ENCODE measurements at regions not wholly inside any gene's neighbourhood (a gene's known extent, or its start where the extent isn't known, plus 50 kb on each side); places are given as distances from the start of the nearest gene placed in this dataset.

GRCh38 chr7:117974891-117975290 lies 101.7 kb upstream of the CTTNBP2 start:
- Histone ChIP-seq H3K4me1 (ENCODE audit: control insufficient read depth, low read length) (no peaks in the 10 kb centered on the region), H3K27me3 (ENCODE audit: control insufficient read depth, low read length) (no peaks in the 10 kb centered on the region), H3K9me3 (ENCODE audit: control insufficient read depth, insufficient read depth, low read length) (no peaks in the 10 kb centered on the region), H3K27ac (ENCODE audit: low read depth, low read length) (no peak overlapping the region), H3K9me2 (replicated peaks; ENCODE audit: control insufficient read depth, low read length) (no peaks in the 10 kb centered on the region), H3K4me2 (ENCODE audit: low read length) (no peak overlapping the region), H3K4me3 (ENCODE audit: low read length) (no peak overlapping the region), H4K20me1 (ENCODE audit: control insufficient read depth, insufficient read depth, low read depth, low read length) (no peaks in the 10 kb centered on the region), H3K79me2 (ENCODE audit: control insufficient read depth, low read length) (no peaks in the 10 kb centered on the region), H3F3A (ENCODE audit: control insufficient read depth, insufficient read depth) (no peaks in the 10 kb centered on the region), H3K36me3 (ENCODE audit: control insufficient read depth, low read length) (no peaks in the 10 kb centered on the region)
- TF ChIP-seq CTCF (IDR thresholded peaks at IDR 0.05; ENCODE audit: low read depth, low read length, poor library complexity, severe bottlenecking) = no peak
- TF ChIP-seq EZH2phosphoT487 (IDR thresholded peaks at IDR 0.05; ENCODE audit: borderline replicate concordance, low read length) = no peak

GRCh38 chr7:117975476-117975875 lies 102.2 kb upstream of the CTTNBP2 start:
- no peaks in the 10 kb centered on the region for H3K36me3 ChIP-seq (ENCODE audit: control insufficient read depth, low read length)
- no peaks in the 10 kb centered on the region for H3K9me2 ChIP-seq (replicated peaks; ENCODE audit: control insufficient read depth, low read length)
- H3F3A ChIP-seq (ENCODE audit: control insufficient read depth, insufficient read depth) = no peaks in the 10 kb centered on the region
- H4K20me1 ChIP-seq (ENCODE audit: control insufficient read depth, insufficient read depth, low read depth, low read length) = no peaks in the 10 kb centered on the region
- no peak overlapping the region for H3K4me2 ChIP-seq (ENCODE audit: low read length)
- no peaks in the 10 kb centered on the region for H3K27me3 ChIP-seq (ENCODE audit: control insufficient read depth, low read length)
- H3K27ac ChIP-seq (ENCODE audit: low read depth, low read length) = no peak overlapping the region
- no peaks in the 10 kb centered on the region for H3K79me2 ChIP-seq (ENCODE audit: control insufficient read depth, low read length)
- H3K4me3 ChIP-seq (ENCODE audit: low read length) = no peak overlapping the region
- H3K4me1 ChIP-seq (ENCODE audit: control insufficient read depth, low read length) = no peaks in the 10 kb centered on the region
- H3K9me3 ChIP-seq (ENCODE audit: control insufficient read depth, insufficient read depth, low read length) = no peaks in the 10 kb centered on the region
- TF ChIP-seq CTCF (IDR thresholded peaks at IDR 0.05; ENCODE audit: low read depth, low read length, poor library complexity, severe bottlenecking) = no peak
- TF ChIP-seq EZH2phosphoT487 (IDR thresholded peaks at IDR 0.05; ENCODE audit: borderline replicate concordance, low read length) = no peak

GRCh38 chr7:117979954-117980497 lies 106.8 kb upstream of the CTTNBP2 start:
- no peak overlapping the region for H3K4me2 ChIP-seq (ENCODE audit: low read length)
- H3F3A ChIP-seq (ENCODE audit: control insufficient read depth, insufficient read depth) = no peaks in the 10 kb centered on the region
- H3K27ac ChIP-seq (ENCODE audit: low read depth, low read length) = no peak overlapping the region
- H3K9me2 ChIP-seq (replicated peaks; ENCODE audit: control insufficient read depth, low read length) = no peaks in the 10 kb centered on the region
- H3K27me3 ChIP-seq (ENCODE audit: control insufficient read depth, low read length) = no peaks in the 10 kb centered on the region
- H4K20me1 ChIP-seq (ENCODE audit: control insufficient read depth, insufficient read depth, low read depth, low read length) = no peaks in the 10 kb centered on the region
- no peaks in the 10 kb centered on the region for H3K9me3 ChIP-seq (ENCODE audit: control insufficient read depth, insufficient read depth, low read length)
- no peaks in the 10 kb centered on the region for H3K36me3 ChIP-seq (ENCODE audit: control insufficient read depth, low read length)
- no peaks in the 10 kb centered on the region for H3K4me1 ChIP-seq (ENCODE audit: control insufficient read depth, low read length)
- TF ChIP-seq CTCF (IDR thresholded peaks at IDR 0.05; ENCODE audit: low read depth, low read length, poor library complexity, severe bottlenecking) (no peak), EZH2phosphoT487 (IDR thresholded peaks at IDR 0.05; ENCODE audit: borderline replicate concordance, low read length) (no peak)
- no peak overlapping the region for H3K4me3 ChIP-seq (ENCODE audit: low read length)
- H3K79me2 ChIP-seq (ENCODE audit: control insufficient read depth, low read length) = no peaks in the 10 kb centered on the region
